ENCODE measurements at regions not wholly inside any gene's neighbourhood (a gene's known extent, or its start where the extent isn't known, plus 50 kb on each side); places are given as distances from the start of the nearest gene placed in this dataset.

DNA sequence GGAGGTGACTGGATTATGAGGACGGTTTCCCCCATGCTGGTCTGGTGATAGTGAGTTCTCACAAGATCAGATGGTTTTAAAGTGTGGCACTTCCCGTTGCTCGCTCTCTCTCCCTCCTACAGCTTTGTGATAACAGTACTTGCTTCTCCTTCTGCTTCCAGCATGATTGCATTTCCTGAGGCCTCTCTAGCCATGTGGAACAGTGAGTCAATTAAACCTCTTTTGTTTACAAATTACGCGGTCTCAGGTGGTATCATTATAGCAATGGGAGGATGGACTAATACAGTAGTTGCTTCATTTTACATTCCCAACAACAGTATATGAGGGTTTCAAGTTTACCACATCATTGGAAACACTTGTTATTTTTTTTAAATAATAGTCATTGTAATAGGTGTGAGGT, 937.3 kb upstream of the ARRDC3 start:
- Histone ChIP-seq H3K4me1 (ENCODE audit: control insufficient read depth, low read length) (no peaks in the 10 kb centered on the region), H3K9me3 (ENCODE audit: control insufficient read depth, insufficient read depth, low read length) (no peaks in the 10 kb centered on the region), H3K4me2 (ENCODE audit: low read length) (no peak overlapping the region), H3K36me3 (ENCODE audit: control insufficient read depth, low read length) (no peaks in the 10 kb centered on the region), H3K4me3 (ENCODE audit: low read length) (no peak overlapping the region), H3K27ac (ENCODE audit: low read depth, low read length) (no peak overlapping the region), H3K9me2 (replicated peaks; ENCODE audit: control insufficient read depth, low read length) (no peaks in the 10 kb centered on the region), H4K20me1 (ENCODE audit: control insufficient read depth, insufficient read depth, low read depth, low read length) (no peaks in the 10 kb centered on the region), H3K27me3 (ENCODE audit: control insufficient read depth, low read length) (no peaks in the 10 kb centered on the region), H3F3A (ENCODE audit: control insufficient read depth, insufficient read depth) (no peaks in the 10 kb centered on the region), H3K79me2 (ENCODE audit: control insufficient read depth, low read length) (no peaks in the 10 kb centered on the region)
- TF ChIP-seq EZH2phosphoT487 (IDR thresholded peaks at IDR 0.05; ENCODE audit: borderline replicate concordance, low read length) = no peak
- TF ChIP-seq, protein P1, sequence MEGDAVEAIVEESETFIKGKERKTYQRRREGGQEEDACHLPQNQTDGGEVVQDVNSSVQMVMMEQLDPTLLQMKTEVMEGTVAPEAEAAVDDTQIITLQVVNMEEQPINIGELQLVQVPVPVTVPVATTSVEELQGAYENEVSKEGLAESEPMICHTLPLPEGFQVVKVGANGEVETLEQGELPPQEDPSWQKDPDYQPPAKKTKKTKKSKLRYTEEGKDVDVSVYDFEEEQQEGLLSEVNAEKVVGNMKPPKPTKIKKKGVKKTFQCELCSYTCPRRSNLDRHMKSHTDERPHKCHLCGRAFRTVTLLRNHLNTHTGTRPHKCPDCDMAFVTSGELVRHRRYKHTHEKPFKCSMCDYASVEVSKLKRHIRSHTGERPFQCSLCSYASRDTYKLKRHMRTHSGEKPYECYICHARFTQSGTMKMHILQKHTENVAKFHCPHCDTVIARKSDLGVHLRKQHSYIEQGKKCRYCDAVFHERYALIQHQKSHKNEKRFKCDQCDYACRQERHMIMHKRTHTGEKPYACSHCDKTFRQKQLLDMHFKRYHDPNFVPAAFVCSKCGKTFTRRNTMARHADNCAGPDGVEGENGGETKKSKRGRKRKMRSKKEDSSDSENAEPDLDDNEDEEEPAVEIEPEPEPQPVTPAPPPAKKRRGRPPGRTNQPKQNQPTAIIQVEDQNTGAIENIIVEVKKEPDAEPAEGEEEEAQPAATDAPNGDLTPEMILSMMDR (IDR thresholded peaks at IDR 0.05; ENCODE audit: low read depth, low read length, poor library complexity, severe bottlenecking) = no peak

DNA sequence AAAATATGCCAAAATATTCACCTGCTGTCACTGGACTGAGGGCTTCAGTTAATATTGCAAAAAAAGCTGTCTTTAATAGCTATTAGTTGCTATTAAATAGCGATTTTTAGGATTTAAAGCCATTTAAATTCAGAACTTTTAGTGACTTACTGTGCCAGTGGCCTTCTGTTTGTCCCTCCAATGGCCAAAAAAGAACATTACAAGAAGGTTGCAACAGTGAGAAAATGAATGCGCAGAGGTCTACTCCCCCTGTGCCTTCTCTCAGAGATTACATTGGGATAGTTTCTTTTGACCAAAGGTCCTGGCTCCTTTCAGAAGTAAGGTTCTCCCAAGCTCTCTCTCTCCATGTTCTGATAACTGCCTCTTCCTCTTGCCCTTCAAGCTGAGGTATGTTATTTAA, 930.3 kb upstream of the ARRDC3 start:
- H3K36me3 ChIP-seq (ENCODE audit: control insufficient read depth, low read length) = no peaks in the 10 kb centered on the region

DNA sequence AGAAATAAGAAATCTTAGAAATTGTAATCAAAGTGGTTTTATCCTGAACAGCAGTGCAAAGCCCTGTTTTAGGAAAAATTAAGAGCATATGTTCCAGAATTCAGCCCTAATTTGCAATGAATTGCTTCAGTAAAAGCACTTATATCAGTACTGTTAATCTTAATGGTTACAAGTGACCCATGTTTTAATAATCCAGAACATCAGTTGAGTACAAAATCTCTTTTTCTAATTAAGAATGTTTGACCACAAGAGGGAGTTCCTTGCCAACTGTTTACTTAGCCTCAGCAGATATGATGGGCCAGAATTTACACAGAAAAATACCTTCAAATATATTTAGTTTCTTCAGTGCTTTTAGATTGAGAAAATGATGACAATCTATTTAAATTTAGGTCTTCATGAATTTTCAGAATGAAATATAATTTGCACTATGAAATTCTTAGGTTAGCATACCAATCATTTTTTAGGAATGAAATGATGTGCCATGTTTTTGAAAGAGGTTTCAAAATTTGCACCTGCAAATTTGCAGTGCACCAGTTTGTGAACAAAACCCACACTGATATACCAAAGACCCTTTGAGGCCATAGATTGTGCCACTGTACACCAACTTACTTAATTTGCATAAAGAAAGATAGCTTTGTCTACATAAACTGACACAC, 926.3 kb upstream of the ARRDC3 start:
- Histone ChIP-seq H4K20me1 (ENCODE audit: control insufficient read depth, insufficient read depth, low read depth, low read length) (no peaks in the 10 kb centered on the region), H3K4me1 (ENCODE audit: control insufficient read depth, low read length) (no peaks in the 10 kb centered on the region), H3K4me3 (ENCODE audit: low read length) (no peak overlapping the region), H3K9me3 (ENCODE audit: control insufficient read depth, insufficient read depth, low read length) (no peaks in the 10 kb centered on the region), H3K4me2 (ENCODE audit: low read length) (no peak overlapping the region), H3K9me2 (replicated peaks; ENCODE audit: control insufficient read depth, low read length) (no peaks in the 10 kb centered on the region), H3K27ac (ENCODE audit: low read depth, low read length) (no peak overlapping the region), H3K27me3 (ENCODE audit: control insufficient read depth, low read length) (no peaks in the 10 kb centered on the region), H3F3A (ENCODE audit: control insufficient read depth, insufficient read depth) (no peaks in the 10 kb centered on the region), H3K79me2 (ENCODE audit: control insufficient read depth, low read length) (no peaks in the 10 kb centered on the region), H3K36me3 (ENCODE audit: control insufficient read depth, low read length) (no peaks in the 10 kb centered on the region)
- TF ChIP-seq, protein P1 (IDR thresholded peaks at IDR 0.05; ENCODE audit: low read depth, low read length, poor library complexity, severe bottlenecking) = peak; percentile 43
- TF ChIP-seq EZH2phosphoT487 (IDR thresholded peaks at IDR 0.05; ENCODE audit: borderline replicate concordance, low read length) = no peak

More for the DNA sequence above, 930.3 kb upstream of the ARRDC3 start:
- Histone ChIP-seq H3K27me3 (ENCODE audit: control insufficient read depth, low read length) (no peaks in the 10 kb centered on the region), H4K20me1 (ENCODE audit: control insufficient read depth, insufficient read depth, low read depth, low read length) (no peaks in the 10 kb centered on the region), H3K9me2 (replicated peaks; ENCODE audit: control insufficient read depth, low read length) (no peaks in the 10 kb centered on the region), H3K4me1 (ENCODE audit: control insufficient read depth, low read length) (no peaks in the 10 kb centered on the region), H3K4me3 (ENCODE audit: low read length) (no peak overlapping the region), H3K9me3 (ENCODE audit: control insufficient read depth, insufficient read depth, low read length) (no peaks in the 10 kb centered on the region), H3F3A (ENCODE audit: control insufficient read depth, insufficient read depth) (no peaks in the 10 kb centered on the region), H3K27ac (ENCODE audit: low read depth, low read length) (no peak overlapping the region), H3K79me2 (ENCODE audit: control insufficient read depth, low read length) (no peaks in the 10 kb centered on the region), H3K4me2 (ENCODE audit: low read length) (no peak overlapping the region)
- no peak for TF ChIP-seq EZH2phosphoT487 (IDR thresholded peaks at IDR 0.05; ENCODE audit: borderline replicate concordance, low read length)
- TF ChIP-seq, protein P1 (IDR thresholded peaks at IDR 0.05; ENCODE audit: low read depth, low read length, poor library complexity, severe bottlenecking) = no peak

All from DOHH2 (cell line).